HG03571 (cell line): ENCODE measurements at regions not wholly inside any gene's neighbourhood (a gene's known extent, or its start where the extent isn't known, plus 50 kb on each side); places are given as distances from the start of the nearest gene placed in this dataset.

Source experiments
- ATAC-seq: cut with Tn5 transposase; IDR thresholded peaks from one replicate; pipeline ENCODE4 v1.9.1; 2021; ENCODE audit not compliant: unreplicated experiment

DNA sequence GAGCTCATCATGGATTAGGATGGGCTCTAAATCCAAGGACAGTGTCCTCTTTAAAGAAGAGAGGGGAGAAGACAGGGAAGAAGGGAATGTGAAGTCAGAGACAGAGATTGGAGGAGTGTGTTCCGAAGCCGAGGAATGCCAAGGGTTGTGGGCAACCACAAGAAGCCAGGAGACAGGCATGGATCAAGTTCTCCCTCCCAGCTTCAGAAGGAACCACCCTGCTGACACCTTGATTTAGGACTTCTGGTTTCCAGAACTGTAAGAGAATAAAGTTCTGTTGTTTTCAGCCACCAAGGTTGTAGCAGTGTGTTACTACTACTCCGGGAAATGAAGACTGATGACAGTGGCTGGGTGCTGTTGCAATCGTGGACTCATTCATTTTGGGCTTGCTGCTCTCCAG lies 120.1 kb downstream of the RPS12 start:
- ATAC-seq, result no peak

- ATAC-seq, result no peak
Observed at GRCh38 chr6:132936646-132937045, 122.3 kb downstream of the RPS12 start.

GRCh38 chr6:132937466-132937906 lies 123.1 kb downstream of the RPS12 start:
- ATAC-seq, result no peak

DNA sequence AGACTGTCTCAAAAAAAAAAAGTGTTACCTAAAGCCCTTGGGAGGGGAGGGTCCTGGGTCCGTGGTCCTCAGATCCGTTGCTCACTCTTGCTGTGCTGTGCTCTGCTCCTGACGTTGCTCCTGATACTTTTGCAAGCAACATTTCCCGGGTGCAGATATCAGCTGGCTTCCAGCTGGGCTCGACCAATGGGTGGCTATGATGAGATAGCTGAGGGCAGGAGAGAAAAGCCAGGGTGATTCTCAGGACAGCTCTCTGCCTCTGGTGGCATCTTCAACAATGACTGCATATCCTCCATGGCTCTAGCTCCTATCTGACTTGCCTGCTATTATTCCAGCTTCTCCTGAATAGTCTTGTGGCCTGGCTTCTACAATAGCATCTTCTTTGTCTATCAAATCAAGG lies 134.5 kb downstream of the RPS12 start:
- ATAC-seq, result no peak

- ATAC-seq, result no peak
Observed at GRCh38 chr6:132950566-132950965, 136.2 kb downstream of the RPS12 start.

DNA sequence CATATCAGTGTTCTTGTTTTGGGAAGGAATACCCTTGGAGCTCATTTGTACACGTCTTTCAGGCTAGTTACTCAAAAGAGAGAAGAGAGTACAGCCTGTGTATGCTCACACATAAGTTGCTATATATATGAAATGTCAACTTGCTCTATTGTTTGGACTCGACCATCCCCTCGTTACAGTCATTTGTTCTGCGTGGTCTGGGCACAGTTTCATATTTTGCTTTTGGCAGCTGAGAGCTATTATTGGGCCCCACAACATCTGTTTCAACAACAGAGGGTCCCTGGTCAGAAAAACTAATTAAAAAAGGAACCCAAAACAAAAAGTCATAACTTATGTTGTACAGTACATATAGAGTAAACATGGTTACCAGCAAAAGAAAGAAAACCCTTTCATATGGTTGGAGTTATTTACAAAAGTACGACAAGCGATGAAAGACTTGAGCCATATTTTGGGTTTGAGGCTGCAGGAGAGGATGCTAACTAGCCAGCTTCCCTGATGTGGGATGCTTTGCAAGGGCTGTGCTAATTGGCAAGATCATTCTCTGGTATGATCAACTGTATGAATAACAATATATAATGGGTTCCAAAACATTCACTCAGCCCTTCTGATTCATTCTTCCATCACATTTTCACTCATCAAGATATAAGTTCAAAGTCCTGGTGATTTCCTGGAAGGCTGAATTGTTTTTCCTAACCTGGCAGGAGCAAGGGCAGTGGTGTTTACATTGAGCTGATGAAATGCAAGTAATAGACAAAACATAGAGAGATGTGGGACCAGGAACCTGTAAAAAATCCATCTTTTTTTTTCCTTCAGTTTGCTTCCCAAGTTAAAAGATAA lies 137.9 kb downstream of the RPS12 start:
- no peak for ATAC-seq

- ATAC-seq, result no peak
Observed at GRCh38 chr6:132952986-132953385, 138.6 kb downstream of the RPS12 start.

DNA sequence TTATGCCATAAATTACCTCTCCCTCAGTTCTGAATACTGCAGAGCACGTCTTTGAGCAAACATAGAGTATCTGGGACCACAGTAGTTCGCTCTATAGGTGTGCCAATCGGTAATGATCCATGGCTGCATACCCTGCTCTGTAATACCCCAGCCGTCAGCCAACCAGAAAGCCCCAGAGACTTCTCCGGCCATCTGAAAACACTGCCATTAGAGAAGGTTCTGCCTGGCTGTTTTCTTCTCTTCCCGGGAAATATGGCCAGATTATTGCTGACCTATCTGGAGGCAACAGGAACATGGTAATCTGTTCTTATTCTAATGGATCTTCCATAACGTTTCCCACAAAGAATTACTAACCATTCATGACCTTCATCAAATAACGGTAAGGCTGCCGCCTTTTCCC lies 139.9 kb downstream of the RPS12 start:
- no peak for ATAC-seq

DNA sequence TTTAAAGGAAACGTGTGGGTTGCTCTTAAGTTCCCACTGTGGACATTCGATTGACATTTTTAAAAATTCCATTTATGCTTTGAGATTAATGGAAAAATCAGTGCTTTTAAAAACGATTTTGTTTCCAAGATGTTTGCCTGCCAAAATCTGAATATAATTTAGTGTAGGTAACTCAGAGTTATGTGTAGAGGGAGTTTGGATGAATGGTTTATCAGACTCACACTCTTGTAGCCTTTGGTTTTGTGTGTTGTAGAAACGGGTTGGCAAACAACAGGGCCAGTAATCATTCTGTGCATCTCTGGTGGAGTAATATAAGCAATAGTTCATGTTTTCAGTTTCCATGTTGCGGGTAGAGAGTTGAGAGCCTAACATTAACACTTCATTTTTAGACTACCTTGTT lies 140.6 kb downstream of the RPS12 start:
- no peak for ATAC-seq

GRCh38 chr6:132959639-132960326 lies 145.4 kb downstream of the RPS12 start:
- ATAC-seq, result no peak

- ATAC-seq, result no peak
Observed at GRCh38 chr6:132960720-132961119, 146.4 kb downstream of the RPS12 start.

- no peak for ATAC-seq
Observed at GRCh38 chr6:132961122-132961521, 146.8 kb downstream of the RPS12 start.

DNA sequence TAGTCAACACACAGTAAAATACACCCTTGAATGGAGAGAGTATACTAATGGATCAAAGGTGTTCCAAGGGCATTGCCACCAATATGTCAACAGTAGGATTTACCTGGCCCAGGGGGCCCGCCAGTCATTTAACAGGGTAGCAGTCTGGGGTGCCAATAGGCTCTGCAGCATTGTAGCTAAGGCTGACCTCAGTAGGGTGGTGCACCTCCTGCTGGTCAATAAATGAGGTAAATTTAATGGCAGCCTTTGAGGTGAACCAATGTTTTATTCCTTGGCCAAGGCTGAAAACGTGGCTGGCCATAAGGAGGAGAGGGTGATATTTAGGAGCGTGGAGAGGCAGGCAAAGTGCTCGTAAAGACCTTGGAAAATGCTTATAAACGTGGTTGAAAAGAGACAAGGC lies 147.2 kb downstream of the RPS12 start:
- ATAC-seq, result no peak

GRCh38 chr6:132962936-132963868 lies 148.8 kb downstream of the RPS12 start:
- peak; percentile 92 for ATAC-seq

DNA sequence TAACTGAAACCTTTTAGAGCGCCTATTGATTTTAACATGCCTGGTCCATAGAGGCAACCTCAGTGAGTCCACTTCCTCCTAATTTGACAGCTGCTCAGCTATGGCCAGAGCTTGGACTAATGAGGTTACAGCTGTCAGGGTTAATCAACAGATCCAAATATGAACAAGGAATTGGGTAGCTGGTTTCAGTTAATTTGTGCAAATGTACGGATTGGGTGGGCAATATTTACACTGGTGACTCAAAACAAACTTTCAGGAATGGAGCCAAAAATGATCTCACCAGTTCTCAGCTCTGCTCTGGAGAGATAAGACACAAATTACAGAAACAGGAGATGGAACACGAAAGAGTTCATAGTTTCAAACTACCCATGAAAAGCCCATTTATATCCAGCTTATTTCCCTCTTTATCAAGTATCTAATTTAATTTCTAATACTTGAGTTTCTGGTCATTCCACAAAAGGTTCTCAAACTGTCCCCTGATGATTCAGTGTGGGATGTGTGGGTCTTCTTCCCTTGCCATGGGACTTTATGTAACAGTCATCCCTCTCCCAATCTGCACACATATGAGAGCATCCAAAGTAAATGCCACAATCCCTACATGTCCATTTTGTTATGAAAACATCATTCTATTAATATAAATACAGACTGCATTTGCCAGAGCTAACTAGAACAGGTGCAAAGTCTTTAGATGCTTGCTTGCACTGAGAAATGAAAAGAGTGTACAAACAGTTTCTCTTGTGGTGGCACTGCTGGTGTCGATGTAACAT lies 149.9 kb downstream of the RPS12 start:
- no peak for ATAC-seq

DNA sequence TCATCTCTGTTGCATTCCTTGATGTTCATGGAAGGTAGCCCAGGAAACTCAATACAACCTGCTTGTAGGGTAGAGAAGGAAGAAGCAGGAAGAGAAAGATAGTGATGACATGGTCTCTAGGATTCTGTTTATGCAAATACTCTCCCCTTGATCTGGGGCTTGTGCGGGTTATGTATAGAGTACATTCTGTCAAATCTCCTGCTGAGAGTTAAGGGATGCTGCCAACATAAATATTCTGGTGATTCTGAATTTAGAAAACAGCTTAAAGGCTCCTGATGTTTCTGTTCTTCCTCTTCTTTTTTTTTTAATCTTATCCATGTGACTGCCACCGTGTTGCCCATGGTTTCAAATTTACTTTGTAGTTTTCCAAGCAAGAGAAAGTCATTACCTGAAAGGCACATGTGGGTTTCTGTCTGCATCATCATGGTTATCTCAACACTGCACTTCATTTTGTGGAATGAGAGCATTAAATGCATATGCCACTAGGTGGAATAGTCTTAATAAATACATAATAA lies 150.6 kb downstream of the RPS12 start:
- no peak for ATAC-seq

GRCh38 chr6:132967871-132968270 lies 153.5 kb downstream of the RPS12 start:
- no peak for ATAC-seq

- no peak for ATAC-seq
Observed at GRCh38 chr6:132968419-132968950, 154.1 kb downstream of the RPS12 start.

DNA sequence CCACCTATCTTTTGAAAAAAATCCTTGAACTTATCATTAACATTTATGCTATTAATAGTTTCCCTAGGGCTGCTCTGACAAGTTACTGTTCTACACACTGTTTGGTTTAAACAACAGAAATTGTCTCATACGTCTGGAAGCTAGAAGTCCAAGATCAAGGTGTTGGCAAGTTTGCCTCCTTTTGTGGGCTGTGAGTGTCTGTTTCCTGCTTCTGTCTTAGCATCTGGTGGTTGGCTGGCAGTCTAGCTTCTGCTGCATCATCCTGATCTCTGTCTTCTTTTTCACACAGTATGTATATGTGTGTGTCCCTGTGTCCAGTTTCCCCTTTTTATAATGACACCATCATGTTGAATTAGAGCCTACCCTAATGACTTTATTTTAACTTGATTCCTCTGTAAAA lies 154.8 kb downstream of the RPS12 start:
- no peak for ATAC-seq

DNA sequence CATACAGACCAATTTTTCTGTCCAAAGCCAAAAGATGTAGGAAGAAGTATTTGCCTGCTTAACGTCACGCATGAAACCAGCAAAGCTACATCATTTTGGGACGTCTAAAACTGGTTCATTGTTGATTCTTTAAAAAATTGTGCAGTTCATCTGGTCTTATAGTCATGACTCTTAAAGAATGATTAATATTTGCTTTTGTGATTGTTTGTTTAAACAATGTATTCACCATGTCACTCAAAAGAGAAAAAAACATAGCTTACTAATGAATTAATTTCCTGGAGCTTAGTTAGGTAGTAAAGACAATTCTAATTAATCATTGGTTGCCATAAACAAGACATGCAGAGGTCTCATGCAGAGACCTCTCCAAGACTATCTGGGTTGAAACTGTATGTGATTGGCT lies 157.3 kb downstream of the RPS12 start:
- ATAC-seq, result no peak
